Brain microvascular endothelial cell (primary cell): ENCODE measurements at regions not wholly inside any gene's neighbourhood (a gene's known extent, or its start where the extent isn't known, plus 50 kb on each side); places are given as distances from the start of the nearest gene placed in this dataset.
A peak's percentile ranks its signal among the peaks of the same experiment; 100 is the strongest.

Source experiments
- DNase-seq: peaks from one replicate; pipeline ENCODE4 v3.0.0-alpha.2; 2020
- H3K27ac ChIP-seq: fragments of 250-450 bp; sonication (Bioruptor Pico); 2 replicates; pipeline ENCODE4 v1.5.1; 2020; ENCODE audit warnings: mild to moderate bottlenecking, moderate library complexity
- H3K27me3 ChIP-seq: fragments of 250-450 bp; sonication (Bioruptor Pico); replicated peaks from 2 replicates; pipeline ENCODE4 v1.5.1; 2020; ENCODE audit warnings: mild to moderate bottlenecking
- H3K36me3 ChIP-seq: fragments of 250-450 bp; sonication (Bioruptor Pico); replicated peaks from 2 replicates; pipeline ENCODE4 v1.5.1; 2020; ENCODE audit warnings: mild to moderate bottlenecking
- H3K4me3 ChIP-seq: 2 replicates; pipeline ENCODE4 v1.5.1; 2011; ENCODE audit warnings: low read depth, mild to moderate bottlenecking, control low read depth, low read length, moderate library complexity
- in situ Hi-C: cut with HindIII; loops from 2 replicates; pipeline ENCODE4 v1.10.0; 2017; ENCODE audit warnings: low sequenced_read_pairs, low pct_ligation_motif_present
- TF ChIP-seq, protein P1 (sequence below): IDR thresholded peaks from 2 replicates; pipeline ENCODE4 v1.5.1; 2011; ENCODE audit warnings: low read depth, mild to moderate bottlenecking, moderate library complexity, low read length, control low read depth, inconsistent platforms; ENCODE audit errors: missing control alignments

DNA sequence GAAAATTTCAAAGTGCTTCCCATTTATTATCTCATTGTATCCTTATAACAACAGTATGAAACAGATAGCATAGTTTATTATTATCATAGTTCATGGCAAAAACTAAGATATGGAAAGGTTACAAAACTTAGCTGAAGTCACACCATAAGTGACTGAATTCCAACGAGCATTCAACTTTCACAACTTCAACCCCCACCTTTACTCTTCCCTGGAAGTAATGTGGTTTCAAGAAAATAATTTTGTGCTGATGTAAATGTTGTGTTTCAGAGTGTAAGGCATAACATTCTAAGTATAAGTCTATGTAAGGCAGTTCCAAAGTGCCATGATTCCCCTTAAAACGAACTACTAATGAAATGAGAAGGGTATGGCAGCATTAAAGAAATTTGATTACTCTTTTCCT, 454.5 kb downstream of the BCAT1 start:
- TF ChIP-seq, protein P1, sequence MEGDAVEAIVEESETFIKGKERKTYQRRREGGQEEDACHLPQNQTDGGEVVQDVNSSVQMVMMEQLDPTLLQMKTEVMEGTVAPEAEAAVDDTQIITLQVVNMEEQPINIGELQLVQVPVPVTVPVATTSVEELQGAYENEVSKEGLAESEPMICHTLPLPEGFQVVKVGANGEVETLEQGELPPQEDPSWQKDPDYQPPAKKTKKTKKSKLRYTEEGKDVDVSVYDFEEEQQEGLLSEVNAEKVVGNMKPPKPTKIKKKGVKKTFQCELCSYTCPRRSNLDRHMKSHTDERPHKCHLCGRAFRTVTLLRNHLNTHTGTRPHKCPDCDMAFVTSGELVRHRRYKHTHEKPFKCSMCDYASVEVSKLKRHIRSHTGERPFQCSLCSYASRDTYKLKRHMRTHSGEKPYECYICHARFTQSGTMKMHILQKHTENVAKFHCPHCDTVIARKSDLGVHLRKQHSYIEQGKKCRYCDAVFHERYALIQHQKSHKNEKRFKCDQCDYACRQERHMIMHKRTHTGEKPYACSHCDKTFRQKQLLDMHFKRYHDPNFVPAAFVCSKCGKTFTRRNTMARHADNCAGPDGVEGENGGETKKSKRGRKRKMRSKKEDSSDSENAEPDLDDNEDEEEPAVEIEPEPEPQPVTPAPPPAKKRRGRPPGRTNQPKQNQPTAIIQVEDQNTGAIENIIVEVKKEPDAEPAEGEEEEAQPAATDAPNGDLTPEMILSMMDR = no peak
- DNase-seq = peak; percentile 27
- Histone ChIP-seq H3K4me3 (no peak overlapping the region), H3K36me3 (no peaks in the 10 kb centered on the region), H3K27me3 (no peaks in the 10 kb centered on the region), H3K27ac (no peak overlapping the region)
- in situ Hi-C loops = no loop called here

DNA sequence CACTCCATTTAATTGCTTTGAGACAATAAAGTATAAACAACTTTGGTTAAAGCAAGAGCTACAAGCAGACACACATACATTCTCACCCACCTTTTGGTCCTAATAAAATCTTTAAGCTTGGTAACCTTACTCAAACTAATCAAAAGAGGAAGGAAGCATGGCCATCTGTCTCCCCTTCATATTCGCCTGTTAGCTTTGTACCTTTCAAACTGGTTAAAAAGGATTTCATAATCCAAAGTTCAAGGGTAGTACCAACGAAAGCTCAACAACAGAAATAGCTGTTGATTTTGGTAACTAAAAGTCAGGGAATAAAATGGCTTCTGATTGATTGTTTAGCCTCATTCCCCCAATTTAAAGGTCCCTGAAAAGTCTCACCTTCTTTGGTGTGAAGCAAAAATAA, 456.9 kb downstream of the BCAT1 start:
- Histone ChIP-seq H3K36me3 (no peaks in the 10 kb centered on the region), H3K27me3 (no peaks in the 10 kb centered on the region), H3K4me3 (no peak overlapping the region), H3K27ac (no peak overlapping the region)
- no peak for DNase-seq
- TF ChIP-seq, protein P1 = no peak
- in situ Hi-C loops = no loop called here

DNA sequence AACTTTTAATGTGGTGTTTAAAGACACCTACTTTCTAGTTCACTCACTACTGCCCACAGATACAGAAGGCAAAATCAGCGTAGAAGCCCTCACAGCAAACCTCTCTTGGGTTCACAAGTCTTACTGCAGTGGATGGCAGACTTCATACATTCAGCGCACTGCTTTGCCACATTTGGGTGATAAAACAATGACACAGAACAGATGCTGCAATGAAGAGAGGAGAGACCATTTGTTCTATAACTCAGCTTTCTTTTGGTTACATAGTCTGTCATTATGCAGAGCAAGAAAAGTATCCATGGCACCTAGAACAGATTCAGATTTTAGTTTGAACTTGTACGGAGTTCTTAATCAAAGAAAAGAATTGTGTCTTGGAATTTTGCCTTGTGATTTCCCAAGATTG, 459.0 kb downstream of the BCAT1 start:
- no peak for DNase-seq
- H3K27ac ChIP-seq = no peak overlapping the region
- no peaks in the 10 kb centered on the region for H3K27me3 ChIP-seq
- in situ Hi-C loops = no loop called here
- TF ChIP-seq, protein P1 = no peak
- no peak overlapping the region for H3K4me3 ChIP-seq
- H3K36me3 ChIP-seq = no peaks in the 10 kb centered on the region

DNA sequence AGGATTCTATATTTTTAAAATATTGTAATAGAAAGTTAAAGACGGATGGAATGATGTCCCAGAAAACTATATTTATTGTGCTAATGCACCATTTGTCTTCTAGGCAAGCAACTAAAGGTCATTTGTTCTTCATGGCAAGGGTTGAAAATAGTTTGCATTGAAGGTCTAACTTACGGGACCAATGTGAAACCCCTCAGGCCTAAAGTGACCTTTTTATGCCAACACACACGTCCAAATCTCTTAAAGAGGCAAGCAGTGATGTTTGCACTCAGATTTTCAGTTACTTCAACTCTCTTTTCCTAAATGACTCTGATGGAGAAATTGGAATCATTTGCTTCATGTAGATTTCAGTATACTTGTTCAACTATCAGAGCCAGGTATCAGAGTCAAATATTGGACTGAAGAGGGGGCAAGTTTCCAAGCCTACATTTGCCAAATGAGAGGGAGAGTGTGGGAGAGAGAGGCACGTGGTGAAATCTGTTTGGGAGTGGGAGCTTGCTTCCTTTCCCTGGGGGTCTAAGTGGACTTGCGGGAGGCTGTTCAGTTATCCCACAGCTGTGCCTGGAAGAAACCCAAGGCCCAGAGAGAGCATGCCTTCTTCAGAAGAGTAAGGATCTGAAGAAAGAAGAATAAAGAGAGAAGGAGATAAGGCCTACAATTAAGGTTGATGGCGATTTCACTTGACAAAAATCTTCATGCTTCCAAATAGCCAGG, 459.8 kb downstream of the BCAT1 start:
- DNase-seq = no peak
- TF ChIP-seq, protein P1 = no peak
- in situ Hi-C loops = no loop called here
- no peaks in the 10 kb centered on the region for H3K36me3 ChIP-seq
- no peak overlapping the region for H3K27ac ChIP-seq
- H3K4me3 ChIP-seq = no peak overlapping the region
- H3K27me3 ChIP-seq = no peaks in the 10 kb centered on the region

DNA sequence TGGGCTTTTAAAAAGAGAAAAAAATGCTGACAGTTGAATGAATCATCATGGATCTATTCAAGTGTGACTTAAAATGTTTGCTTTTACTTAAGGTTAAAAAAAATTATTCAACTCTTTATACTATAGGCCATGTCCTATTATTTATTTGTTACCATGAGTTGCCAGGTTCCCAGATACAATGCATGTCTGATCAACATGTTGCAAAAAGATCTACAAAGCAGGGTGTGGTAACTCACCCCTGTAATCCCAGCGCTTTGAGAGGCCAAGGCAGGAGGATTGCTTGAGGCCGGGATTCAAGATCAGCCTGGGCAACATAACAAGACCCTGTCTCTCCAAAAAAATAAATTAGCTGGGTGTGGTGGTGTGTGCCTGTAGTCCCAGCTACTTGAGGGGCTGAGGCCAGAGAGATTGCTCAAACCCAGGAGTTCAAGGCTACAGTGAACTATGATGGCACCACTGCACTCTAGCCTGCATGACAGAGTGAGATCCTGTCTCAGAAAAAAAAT, 460.8 kb downstream of the BCAT1 start:
- no peak overlapping the region for H3K27ac ChIP-seq
- TF ChIP-seq, protein P1 = no peak
- no peak for DNase-seq
- no peaks in the 10 kb centered on the region for H3K27me3 ChIP-seq
- H3K36me3 ChIP-seq = no peaks in the 10 kb centered on the region
- in situ Hi-C loops = no loop called here
- H3K4me3 ChIP-seq = no peak overlapping the region

DNA sequence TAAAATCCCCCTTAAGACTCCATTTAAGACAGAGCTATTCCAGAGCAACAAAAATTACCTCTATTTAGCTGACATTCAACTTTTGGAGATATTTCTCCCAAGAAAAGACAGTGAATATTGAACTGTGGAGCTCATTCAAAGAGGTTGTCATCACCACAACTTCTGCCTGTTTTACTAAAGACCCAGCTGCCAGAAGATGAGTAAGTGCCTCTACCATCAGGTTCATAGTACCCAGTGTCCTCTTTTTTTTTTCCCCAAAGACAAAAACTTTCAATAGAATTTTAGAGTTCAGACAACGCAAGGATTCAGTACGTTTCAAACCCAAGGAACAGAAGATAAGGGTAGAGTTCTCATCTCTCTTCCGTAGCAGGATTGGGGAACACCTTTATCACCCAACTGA, 461.3 kb downstream of the BCAT1 start:
- peak; percentile 16 for DNase-seq
- Histone ChIP-seq H3K27me3 (no peaks in the 10 kb centered on the region), H3K36me3 (no peaks in the 10 kb centered on the region), H3K27ac (no peak overlapping the region), H3K4me3 (no peak overlapping the region)
- in situ Hi-C loops = no loop called here
- TF ChIP-seq, protein P1 = no peak
